HL-60 (cell line): ENCODE measurements at regions not wholly inside any gene's neighbourhood (a gene's known extent, or its start where the extent isn't known, plus 50 kb on each side); places are given as distances from the start of the nearest gene placed in this dataset.

Experiments used
- DNase-seq, 2 experiments: peaks; one replicate each; pipeline ENCODE4 v3.0.0-alpha.2; 2010 to 2020; ENCODE audit warnings: low read depth in 1 of 2, low spot score in 1 of 2
- H3K27ac ChIP-seq: fragments of 250-450 bp; sonication (Bioruptor Pico); replicated peaks from 2 replicates; pipeline ENCODE4 v1.5.1; 2020; ENCODE audit warnings: mild to moderate bottlenecking, moderate library complexity
- H3K27me3 ChIP-seq: fragments of 250-450 bp; sonication (Bioruptor Pico); 2 replicates; pipeline ENCODE4 v1.5.1; 2021; ENCODE audit warnings: mild to moderate bottlenecking, moderate library complexity; ENCODE audit not compliant: insufficient read depth, poor library complexity, severe bottlenecking
- H3K4me3 ChIP-seq: replicated peaks from 2 replicates; pipeline ENCODE4 v1.5.1; 2011; ENCODE audit warnings: mild to moderate bottlenecking, control low read depth, low read length; ENCODE audit not compliant: insufficient read depth
- GABPA ChIP-seq: IDR thresholded peaks from 2 replicates; pipeline ENCODE4 v1.6.1; 2012; ENCODE audit warnings: low read depth
- POLR2AphosphoS5 ChIP-seq: IDR thresholded peaks from 2 replicates; pipeline ENCODE4 v1.6.1; 2012; ENCODE audit warnings: low read depth
- SPI1 ChIP-seq: IDR thresholded peaks from 2 replicates; pipeline ENCODE4 v1.6.1; 2012; ENCODE audit warnings: low read depth, mild to moderate bottlenecking, borderline replicate concordance
- TF ChIP-seq, protein P1 (sequence below): IDR thresholded peaks from 2 replicates; pipeline ENCODE4 v1.6.1; 2012; ENCODE audit warnings: low read depth; ENCODE audit not compliant: insufficient replicate concordance
- TF ChIP-seq, protein P2 (sequence below): IDR thresholded peaks from one replicate; pipeline ENCODE4 v1.5.1; 2011; ENCODE audit warnings: low read length, control low read depth, inconsistent platforms; ENCODE audit not compliant: insufficient read depth

DNA sequence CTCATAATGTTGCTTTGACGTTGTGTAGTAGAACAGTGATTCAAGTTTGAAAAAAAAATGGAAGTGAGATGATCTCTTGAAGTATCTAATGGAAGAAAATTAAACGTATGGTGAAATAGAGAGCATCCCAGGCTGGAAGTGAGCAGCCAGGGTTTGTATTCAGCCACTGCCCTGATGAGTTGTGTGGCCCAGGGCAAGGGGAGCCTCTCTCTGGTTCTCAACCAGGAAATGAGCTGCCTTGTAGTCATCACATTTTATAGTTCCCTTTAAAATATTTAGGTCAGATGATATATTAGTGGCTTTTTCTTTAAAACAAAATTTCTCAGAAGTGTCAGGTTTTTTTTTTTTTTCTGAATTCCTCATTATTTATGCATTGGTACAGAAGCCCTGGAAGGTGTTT lies 150.3 kb downstream of the GPAT3 start:
- H3K4me3 ChIP-seq = no peak overlapping the region
- no peak for DNase-seq
- peaks cover 3% of the 10 kb centered on the region for H3K27me3 ChIP-seq
- TF ChIP-seq SPI1 = no peak
- TF ChIP-seq, protein P1, sequence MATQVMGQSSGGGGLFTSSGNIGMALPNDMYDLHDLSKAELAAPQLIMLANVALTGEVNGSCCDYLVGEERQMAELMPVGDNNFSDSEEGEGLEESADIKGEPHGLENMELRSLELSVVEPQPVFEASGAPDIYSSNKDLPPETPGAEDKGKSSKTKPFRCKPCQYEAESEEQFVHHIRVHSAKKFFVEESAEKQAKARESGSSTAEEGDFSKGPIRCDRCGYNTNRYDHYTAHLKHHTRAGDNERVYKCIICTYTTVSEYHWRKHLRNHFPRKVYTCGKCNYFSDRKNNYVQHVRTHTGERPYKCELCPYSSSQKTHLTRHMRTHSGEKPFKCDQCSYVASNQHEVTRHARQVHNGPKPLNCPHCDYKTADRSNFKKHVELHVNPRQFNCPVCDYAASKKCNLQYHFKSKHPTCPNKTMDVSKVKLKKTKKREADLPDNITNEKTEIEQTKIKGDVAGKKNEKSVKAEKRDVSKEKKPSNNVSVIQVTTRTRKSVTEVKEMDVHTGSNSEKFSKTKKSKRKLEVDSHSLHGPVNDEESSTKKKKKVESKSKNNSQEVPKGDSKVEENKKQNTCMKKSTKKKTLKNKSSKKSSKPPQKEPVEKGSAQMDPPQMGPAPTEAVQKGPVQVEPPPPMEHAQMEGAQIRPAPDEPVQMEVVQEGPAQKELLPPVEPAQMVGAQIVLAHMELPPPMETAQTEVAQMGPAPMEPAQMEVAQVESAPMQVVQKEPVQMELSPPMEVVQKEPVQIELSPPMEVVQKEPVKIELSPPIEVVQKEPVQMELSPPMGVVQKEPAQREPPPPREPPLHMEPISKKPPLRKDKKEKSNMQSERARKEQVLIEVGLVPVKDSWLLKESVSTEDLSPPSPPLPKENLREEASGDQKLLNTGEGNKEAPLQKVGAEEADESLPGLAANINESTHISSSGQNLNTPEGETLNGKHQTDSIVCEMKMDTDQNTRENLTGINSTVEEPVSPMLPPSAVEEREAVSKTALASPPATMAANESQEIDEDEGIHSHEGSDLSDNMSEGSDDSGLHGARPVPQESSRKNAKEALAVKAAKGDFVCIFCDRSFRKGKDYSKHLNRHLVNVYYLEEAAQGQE = no peak
- TF ChIP-seq GABPA = no peak
- TF ChIP-seq, protein P2, sequence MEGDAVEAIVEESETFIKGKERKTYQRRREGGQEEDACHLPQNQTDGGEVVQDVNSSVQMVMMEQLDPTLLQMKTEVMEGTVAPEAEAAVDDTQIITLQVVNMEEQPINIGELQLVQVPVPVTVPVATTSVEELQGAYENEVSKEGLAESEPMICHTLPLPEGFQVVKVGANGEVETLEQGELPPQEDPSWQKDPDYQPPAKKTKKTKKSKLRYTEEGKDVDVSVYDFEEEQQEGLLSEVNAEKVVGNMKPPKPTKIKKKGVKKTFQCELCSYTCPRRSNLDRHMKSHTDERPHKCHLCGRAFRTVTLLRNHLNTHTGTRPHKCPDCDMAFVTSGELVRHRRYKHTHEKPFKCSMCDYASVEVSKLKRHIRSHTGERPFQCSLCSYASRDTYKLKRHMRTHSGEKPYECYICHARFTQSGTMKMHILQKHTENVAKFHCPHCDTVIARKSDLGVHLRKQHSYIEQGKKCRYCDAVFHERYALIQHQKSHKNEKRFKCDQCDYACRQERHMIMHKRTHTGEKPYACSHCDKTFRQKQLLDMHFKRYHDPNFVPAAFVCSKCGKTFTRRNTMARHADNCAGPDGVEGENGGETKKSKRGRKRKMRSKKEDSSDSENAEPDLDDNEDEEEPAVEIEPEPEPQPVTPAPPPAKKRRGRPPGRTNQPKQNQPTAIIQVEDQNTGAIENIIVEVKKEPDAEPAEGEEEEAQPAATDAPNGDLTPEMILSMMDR = no peak
- no peak for TF ChIP-seq POLR2AphosphoS5
- H3K27ac ChIP-seq = no peak overlapping the region

DNA sequence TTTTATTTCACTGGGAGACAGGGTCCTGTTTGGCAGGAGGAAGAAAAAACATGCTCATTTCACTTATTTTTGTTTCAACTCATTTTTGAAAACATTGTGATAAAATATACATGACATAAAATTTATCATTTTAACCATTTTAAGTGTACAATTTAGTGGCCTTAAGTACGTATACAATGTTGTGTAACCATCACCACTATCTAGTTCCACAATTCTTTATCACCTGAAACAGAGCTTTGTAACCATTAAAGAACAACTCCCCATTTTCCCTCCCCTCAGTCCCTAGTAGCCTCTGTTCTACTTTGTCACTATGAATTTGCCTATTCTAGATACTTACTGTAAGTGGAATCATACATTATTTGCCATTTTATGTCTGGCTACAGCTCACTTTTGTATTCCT lies 143.8 kb downstream of the GPAT3 start:
- no peak for DNase-seq
- peaks cover 9% of the 10 kb centered on the region for H3K27me3 ChIP-seq
- no peak overlapping the region for H3K4me3 ChIP-seq
- TF ChIP-seq, protein P2 = no peak
- TF ChIP-seq POLR2AphosphoS5 (no peak), SPI1 (no peak), GABPA (no peak)
- TF ChIP-seq, protein P1 = no peak
- no peak overlapping the region for H3K27ac ChIP-seq

GRCh38 chr4:83679254-83679653 lies 143.3 kb downstream of the GPAT3 start:
- TF ChIP-seq GABPA (no peak), POLR2AphosphoS5 (no peak), SPI1 (no peak)
- TF ChIP-seq, protein P2 = no peak
- TF ChIP-seq, protein P1 = no peak
- Histone ChIP-seq H3K27me3 (peaks cover 9% of the 10 kb centered on the region), H3K27ac (no peak overlapping the region), H3K4me3 (no peak overlapping the region)
- DNase-seq = no peak
